ENCODE measurements at regions not wholly inside any gene's neighbourhood (a gene's known extent, or its start where the extent isn't known, plus 50 kb on each side); places are given as distances from the start of the nearest gene placed in this dataset.

- no peaks in the 10 kb centered on the region for H3K9me3 Mint-ChIP-seq
- H3K36me3 Mint-ChIP-seq: no peaks in the 10 kb centered on the region
- no peak overlapping the region for H3K27ac Mint-ChIP-seq
- H3K4me3 Mint-ChIP-seq: no peak overlapping the region
- ATAC-seq (ENCODE audit: low read depth in 2 of 2) (no peak), DNase-seq (no peak)
- peaks cover 0 to 14% (median 0%) of the 10 kb centered on the region in 3 donors for H3K27me3 Mint-ChIP-seq
- no peaks in the 10 kb centered on the region for H3K4me1 Mint-ChIP-seq
These were observed 115.6 kb downstream of the XCL2 start for GRCh38 chr1:168428063-168428731.

- DNase-seq (no peak), ATAC-seq (ENCODE audit: low read depth in 2 of 2) (no peak)
- Mint-ChIP-seq H3K4me1 (no peaks in the 10 kb centered on the region), H3K9me3 (no peaks in the 10 kb centered on the region), H3K27me3 (peaks cover 0 to 23% (median 0%) of the 10 kb centered on the region in 3 donors), H3K36me3 (no peaks in the 10 kb centered on the region), H3K4me3 (no peak overlapping the region), H3K27ac (no peak overlapping the region)
These were observed 116.7 kb downstream of the XCL2 start for GRCh38 chr1:168427051-168427450.

- Mint-ChIP-seq H3K9me3 (no peaks in the 10 kb centered on the region), H3K4me3 (no peak overlapping the region), H3K4me1 (no peaks in the 10 kb centered on the region), H3K27me3 (peaks cover 0 to 22% (median 0%) of the 10 kb centered on the region in 3 donors), H3K36me3 (no peaks in the 10 kb centered on the region), H3K27ac (no peak overlapping the region)
- no peak for ATAC-seq (ENCODE audit: low read depth in 2 of 2)
- no peak for DNase-seq
These were observed 119.5 kb downstream of the XCL2 start for GRCh38 chr1:168424281-168424680.

GRCh38 chr1:168422203-168422847, 121.5 kb downstream of the XCL2 start:
- peaks cover 0 to 22% (median 0%) of the 10 kb centered on the region in 3 donors for H3K27me3 Mint-ChIP-seq
- no peak overlapping the region for H3K27ac Mint-ChIP-seq
- H3K4me1 Mint-ChIP-seq: no peaks in the 10 kb centered on the region
- no peak overlapping the region for H3K4me3 Mint-ChIP-seq
- DNase-seq (no peak), ATAC-seq (ENCODE audit: low read depth in 2 of 2) (no peak)
- H3K36me3 Mint-ChIP-seq: no peaks in the 10 kb centered on the region
- H3K9me3 Mint-ChIP-seq: no peaks in the 10 kb centered on the region

- no peaks in the 10 kb centered on the region for H3K9me3 Mint-ChIP-seq
- H3K27me3 Mint-ChIP-seq: peaks cover 0 to 22% (median 0%) of the 10 kb centered on the region in 3 donors
These were observed 122.3 kb downstream of the XCL2 start for GRCh38 chr1:168421399-168422004.

GRCh38 chr1:168420177-168420576, 123.6 kb downstream of the XCL2 start:
- H3K36me3 Mint-ChIP-seq: no peaks in the 10 kb centered on the region
- H3K9me3 Mint-ChIP-seq: no peaks in the 10 kb centered on the region
- H3K27me3 Mint-ChIP-seq: peaks cover 0 to 22% (median 0%) of the 10 kb centered on the region in 3 donors
- H3K27ac Mint-ChIP-seq: no peak overlapping the region
- no peak overlapping the region for H3K4me3 Mint-ChIP-seq
- no peaks in the 10 kb centered on the region for H3K4me1 Mint-ChIP-seq
- DNase-seq (no peak), ATAC-seq (ENCODE audit: low read depth in 2 of 2) (no peak)

More at GRCh38 chr1:168421399-168422004, 122.3 kb downstream of the XCL2 start:
- H3K4me3 Mint-ChIP-seq: no peak overlapping the region
- H3K4me1 Mint-ChIP-seq: no peaks in the 10 kb centered on the region
- DNase-seq: no peak
- no peaks in the 10 kb centered on the region for H3K36me3 Mint-ChIP-seq
- no peak overlapping the region for H3K27ac Mint-ChIP-seq
- no peak for ATAC-seq (ENCODE audit: low read depth in 2 of 2)

GRCh38 chr1:168419736-168420135, 124.1 kb downstream of the XCL2 start:
- Mint-ChIP-seq H3K36me3 (no peaks in the 10 kb centered on the region), H3K4me3 (no peak overlapping the region), H3K27me3 (peaks cover 0 to 22% (median 0%) of the 10 kb centered on the region in 3 donors), H3K27ac (no peak overlapping the region), H3K4me1 (no peaks in the 10 kb centered on the region), H3K9me3 (no peaks in the 10 kb centered on the region)
- ATAC-seq (ENCODE audit: low read depth in 2 of 2) (no peak), DNase-seq (no peak)

- ATAC-seq (ENCODE audit: low read depth in 2 of 2) (no peak), DNase-seq (no peak)
- no peaks in the 10 kb centered on the region for H3K4me1 Mint-ChIP-seq
- H3K27ac Mint-ChIP-seq: no peak overlapping the region
- H3K4me3 Mint-ChIP-seq: no peak overlapping the region
- H3K36me3 Mint-ChIP-seq: no peaks in the 10 kb centered on the region
- no peaks in the 10 kb centered on the region for H3K9me3 Mint-ChIP-seq
- H3K27me3 Mint-ChIP-seq: peaks cover 0 to 2% (median 0%) of the 10 kb centered on the region in 3 donors
These were observed 127.6 kb downstream of the XCL2 start for GRCh38 chr1:168416220-168416619.

- DNase-seq (no peak), ATAC-seq (ENCODE audit: low read depth in 2 of 2) (no peak)
- H3K9me3 Mint-ChIP-seq: no peaks in the 10 kb centered on the region
- H3K4me1 Mint-ChIP-seq: no peaks in the 10 kb centered on the region
- H3K27me3 Mint-ChIP-seq: no peaks in the 10 kb centered on the region
- H3K4me3 Mint-ChIP-seq: no peak overlapping the region
- H3K27ac Mint-ChIP-seq: no peak overlapping the region
- no peaks in the 10 kb centered on the region for H3K36me3 Mint-ChIP-seq
These were observed 128.9 kb downstream of the XCL2 start for GRCh38 chr1:168414914-168415313.

GRCh38 chr1:168410464-168410863, 129.8 kb downstream of the TBX19 start:
- DNase-seq (no peak), ATAC-seq (ENCODE audit: low read depth in 2 of 2) (no peak)
- Mint-ChIP-seq H3K27ac (no peak overlapping the region), H3K9me3 (peaks cover 3 to 16% (median 7%) of the 10 kb centered on the region in 7 donors), H3K4me1 (peaks cover 6 to 12% (median 8%) of the 10 kb centered on the region in 3 donors), H3K36me3 (no peaks in the 10 kb centered on the region), H3K27me3 (no peaks in the 10 kb centered on the region), H3K4me3 (no peak overlapping the region)

GRCh38 chr1:168408884-168409283, 128.2 kb downstream of the TBX19 start:
- Mint-ChIP-seq H3K27ac (no peak overlapping the region), H3K27me3 (no peaks in the 10 kb centered on the region), H3K36me3 (no peaks in the 10 kb centered on the region), H3K4me3 (no peak overlapping the region), H3K9me3 (peaks cover 3 to 18% (median 7%) of the 10 kb centered on the region in 7 donors), H3K4me1 (peaks cover 6 to 12% (median 8%) of the 10 kb centered on the region in 3 donors)
- DNase-seq: no peak
- no peak for ATAC-seq (ENCODE audit: low read depth in 2 of 2)

- DNase-seq (no peak), ATAC-seq (ENCODE audit: low read depth in 2 of 2) (no peak)
- peaks cover 3 to 18% (median 7%) of the 10 kb centered on the region in 7 donors for H3K9me3 Mint-ChIP-seq
- H3K27me3 Mint-ChIP-seq: no peaks in the 10 kb centered on the region
- peak overlapping the region in 3 of 6 donors; percentile 8 to 49 (median 45) for H3K27ac Mint-ChIP-seq
- no peak overlapping the region for H3K4me3 Mint-ChIP-seq
- no peaks in the 10 kb centered on the region for H3K36me3 Mint-ChIP-seq
- H3K4me1 Mint-ChIP-seq: peaks cover 6 to 12% (median 8%) of the 10 kb centered on the region in 3 donors
These were observed 127.8 kb downstream of the TBX19 start for GRCh38 chr1:168408539-168408865.

GRCh38 chr1:168407832-168408538, 127.3 kb downstream of the TBX19 start:
- Mint-ChIP-seq H3K4me3 (peak overlapping the region in 3 of 8 donors; percentile 15 to 40 (median 20)), H3K9me3 (peaks cover 3 to 18% (median 7%) of the 10 kb centered on the region in 7 donors)

More at GRCh38 chr1:168407832-168408538, 127.3 kb downstream of the TBX19 start:
- Mint-ChIP-seq H3K36me3 (no peaks in the 10 kb centered on the region), H3K27me3 (no peaks in the 10 kb centered on the region), H3K27ac (peak overlapping the region in 3 of 6 donors; percentile 8 to 49 (median 45)), H3K4me1 (peaks cover 6 to 12% (median 8%) of the 10 kb centered on the region in 3 donors)
- DNase-seq (no peak), ATAC-seq (ENCODE audit: low read depth in 2 of 2) (no peak)

Data from naive B cell (primary cell).